Parathyroid adenoma (tissue), 2 donors: ENCODE measurements at regions not wholly inside any gene's neighbourhood (a gene's known extent, or its start where the extent isn't known, plus 50 kb on each side); places are given as distances from the start of the nearest gene placed in this dataset.

Experiments used
- H2AFZ ChIP-seq: fragments of 300-600 bp; sonication (generic); one replicate; pipeline ENCODE4 v1.7.0; 2017; ENCODE audit warnings: antibody characterized with exemption, mild to moderate bottlenecking
- H3K27ac ChIP-seq: fragments of 300-600 bp; sonication (generic); one replicate; pipeline ENCODE4 v1.7.0; 2017
- H3K27me3 ChIP-seq: fragments of 300-600 bp; sonication (generic); one replicate; pipeline ENCODE4 v1.7.0; 2017; ENCODE audit warnings: low read length; ENCODE audit not compliant: control insufficient read depth, insufficient read depth
- H3K36me3 ChIP-seq: fragments of 300-600 bp; sonication (generic); one replicate; pipeline ENCODE4 v1.7.0; 2017; ENCODE audit warnings: low read length; ENCODE audit not compliant: control insufficient read depth, insufficient read depth
- H3K4me1 ChIP-seq: fragments of 300-600 bp; sonication (generic); one replicate; pipeline ENCODE4 v1.7.0; 2017; ENCODE audit warnings: control low read depth
- H3K4me2 ChIP-seq: fragments of 300-600 bp; sonication (generic); one replicate; pipeline ENCODE4 v1.7.0; 2017; ENCODE audit warnings: low read length
- H3K4me3 ChIP-seq: fragments of 300-600 bp; sonication (generic); one replicate; pipeline ENCODE4 v1.7.0; 2017; ENCODE audit warnings: low read depth, low read length
- H3K79me2 ChIP-seq: fragments of 300-600 bp; sonication (generic); one replicate; pipeline ENCODE4 v1.7.0; 2017; ENCODE audit warnings: control low read depth
- H3K9ac ChIP-seq: fragments of 300-600 bp; sonication (generic); one replicate; pipeline ENCODE4 v1.7.0; 2017; ENCODE audit warnings: mild to moderate bottlenecking
- H3K9me3 ChIP-seq: fragments of 300-600 bp; sonication (generic); one replicate; pipeline ENCODE4 v1.7.0; 2017; ENCODE audit warnings: low read length; ENCODE audit not compliant: control insufficient read depth
- TF ChIP-seq, protein P1 (sequence below): fragments of 300-600 bp; sonication (generic); IDR thresholded peaks from one replicate; pipeline ENCODE4 v1.7.0; 2017; ENCODE audit warnings: antibody characterized with exemption, mild to moderate bottlenecking
- donor health status: primary hyperparathyroidism.

DNA sequence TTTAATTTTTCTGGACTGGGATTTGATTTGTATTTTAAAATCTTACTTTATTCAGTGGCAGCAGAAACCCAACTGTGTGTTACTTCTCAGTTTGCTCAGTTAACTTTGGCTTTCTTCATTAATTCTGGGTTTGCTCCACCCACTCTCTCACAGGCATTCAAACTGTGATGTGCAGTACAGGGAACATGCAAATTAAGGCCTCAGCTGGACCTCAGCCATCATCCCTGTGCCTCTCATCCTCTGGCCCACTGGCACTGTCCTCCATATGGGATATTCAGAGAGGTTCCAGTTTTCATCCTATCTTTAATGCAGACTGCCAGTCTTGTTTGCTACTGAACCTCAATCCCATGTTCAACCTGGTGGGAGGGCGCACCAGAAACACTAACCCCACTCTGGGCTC, 743.4 kb upstream of the IGFBP3 start:
- H2AFZ ChIP-seq, result no peak overlapping the region
- TF ChIP-seq, protein P1, sequence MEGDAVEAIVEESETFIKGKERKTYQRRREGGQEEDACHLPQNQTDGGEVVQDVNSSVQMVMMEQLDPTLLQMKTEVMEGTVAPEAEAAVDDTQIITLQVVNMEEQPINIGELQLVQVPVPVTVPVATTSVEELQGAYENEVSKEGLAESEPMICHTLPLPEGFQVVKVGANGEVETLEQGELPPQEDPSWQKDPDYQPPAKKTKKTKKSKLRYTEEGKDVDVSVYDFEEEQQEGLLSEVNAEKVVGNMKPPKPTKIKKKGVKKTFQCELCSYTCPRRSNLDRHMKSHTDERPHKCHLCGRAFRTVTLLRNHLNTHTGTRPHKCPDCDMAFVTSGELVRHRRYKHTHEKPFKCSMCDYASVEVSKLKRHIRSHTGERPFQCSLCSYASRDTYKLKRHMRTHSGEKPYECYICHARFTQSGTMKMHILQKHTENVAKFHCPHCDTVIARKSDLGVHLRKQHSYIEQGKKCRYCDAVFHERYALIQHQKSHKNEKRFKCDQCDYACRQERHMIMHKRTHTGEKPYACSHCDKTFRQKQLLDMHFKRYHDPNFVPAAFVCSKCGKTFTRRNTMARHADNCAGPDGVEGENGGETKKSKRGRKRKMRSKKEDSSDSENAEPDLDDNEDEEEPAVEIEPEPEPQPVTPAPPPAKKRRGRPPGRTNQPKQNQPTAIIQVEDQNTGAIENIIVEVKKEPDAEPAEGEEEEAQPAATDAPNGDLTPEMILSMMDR, result no peak

GRCh38 chr7:46663025-46663424, 742.0 kb upstream of the IGFBP3 start:
- Histone ChIP-seq H3K27ac (no peak overlapping the region), H3K36me3 (no peaks in the 10 kb centered on the region), H3K4me2 (no peak overlapping the region), H3K4me3 (no peak overlapping the region), H3K27me3 (no peaks in the 10 kb centered on the region), H3K9ac (no peak overlapping the region), H3K79me2 (no peaks in the 10 kb centered on the region), H3K4me1 (no peaks in the 10 kb centered on the region), H2AFZ (no peak overlapping the region), H3K9me3 (no peaks in the 10 kb centered on the region)
- TF ChIP-seq, protein P1, result no peak

More for the DNA sequence above, 743.4 kb upstream of the IGFBP3 start:
- H3K9ac ChIP-seq, result no peak overlapping the region
- no peaks in the 10 kb centered on the region for H3K36me3 ChIP-seq
- no peaks in the 10 kb centered on the region for H3K4me1 ChIP-seq
- H3K27me3 ChIP-seq, result no peaks in the 10 kb centered on the region
- no peaks in the 10 kb centered on the region for H3K9me3 ChIP-seq
- no peak overlapping the region for H3K4me2 ChIP-seq
- H3K79me2 ChIP-seq, result no peaks in the 10 kb centered on the region
- no peak overlapping the region for H3K4me3 ChIP-seq
- H3K27ac ChIP-seq, result no peak overlapping the region

- Histone ChIP-seq H3K79me2 (no peaks in the 10 kb centered on the region), H3K27me3 (no peaks in the 10 kb centered on the region), H3K4me1 (no peaks in the 10 kb centered on the region), H3K4me2 (no peak overlapping the region), H3K36me3 (no peaks in the 10 kb centered on the region), H3K9ac (no peak overlapping the region), H2AFZ (no peak overlapping the region), H3K9me3 (no peaks in the 10 kb centered on the region), H3K27ac (no peak overlapping the region), H3K4me3 (no peak overlapping the region)
- TF ChIP-seq, protein P1, result no peak
Measured at GRCh38 chr7:46661431-46661830, 740.4 kb upstream of the IGFBP3 start.

DNA sequence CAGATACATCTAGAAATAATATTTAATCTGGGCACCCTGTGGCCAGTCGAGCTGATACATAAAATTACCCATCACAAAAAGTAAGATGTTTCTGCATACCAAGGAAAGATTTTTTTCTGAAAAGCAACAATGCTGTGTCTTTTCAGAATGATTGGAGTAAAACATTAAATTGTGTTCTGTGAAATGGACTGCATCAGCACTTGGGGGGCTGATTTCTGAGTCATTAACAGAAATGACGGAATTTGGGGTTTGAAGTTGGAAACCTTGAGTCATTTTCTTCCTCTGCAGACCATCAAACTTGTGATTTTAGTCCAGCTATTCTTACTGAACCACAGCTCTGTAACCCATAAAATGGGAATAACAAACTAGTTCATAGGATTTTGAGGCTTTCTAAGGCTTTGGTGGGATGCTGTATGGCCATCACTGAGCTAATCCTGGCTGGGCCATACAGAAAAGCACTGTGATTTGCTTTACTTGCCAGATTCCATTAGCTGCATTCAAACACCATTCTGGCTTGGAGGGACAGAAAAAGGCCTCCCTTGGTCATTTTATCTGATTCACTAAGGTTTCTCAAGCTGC, 739.4 kb upstream of the IGFBP3 start:
- Histone ChIP-seq H3K4me2 (no peak overlapping the region), H3K4me3 (no peak overlapping the region), H3K27ac (no peak overlapping the region), H3K4me1 (no peaks in the 10 kb centered on the region), H3K79me2 (no peaks in the 10 kb centered on the region), H3K36me3 (no peaks in the 10 kb centered on the region), H3K9me3 (no peaks in the 10 kb centered on the region), H3K9ac (no peak overlapping the region), H2AFZ (no peak overlapping the region), H3K27me3 (no peaks in the 10 kb centered on the region)
- TF ChIP-seq, protein P1, result no peak

DNA sequence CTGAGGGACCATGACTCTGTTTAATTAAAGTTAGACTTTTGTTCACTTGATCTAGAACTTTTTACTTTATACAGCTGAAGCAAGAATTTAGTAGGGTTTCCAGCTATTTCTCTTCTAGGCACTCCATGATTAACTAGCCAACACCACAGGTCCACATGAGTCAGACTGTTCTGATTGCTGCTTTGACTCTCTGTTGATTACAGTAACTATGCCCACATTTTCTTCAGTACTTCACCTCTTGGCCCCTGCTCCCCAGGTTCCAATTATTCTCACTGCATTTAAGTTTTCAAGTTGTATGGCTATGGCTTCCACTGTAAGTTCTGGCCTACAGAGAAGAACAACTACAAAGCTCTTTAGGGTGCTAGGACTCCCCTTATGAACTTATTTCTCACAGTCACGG, 737.2 kb upstream of the IGFBP3 start:
- no peaks in the 10 kb centered on the region for H3K27me3 ChIP-seq
- no peaks in the 10 kb centered on the region for H3K4me1 ChIP-seq
- H2AFZ ChIP-seq, result no peak overlapping the region
- no peaks in the 10 kb centered on the region for H3K79me2 ChIP-seq
- H3K36me3 ChIP-seq, result no peaks in the 10 kb centered on the region
- H3K4me2 ChIP-seq, result no peak overlapping the region
- H3K9ac ChIP-seq, result no peak overlapping the region
- TF ChIP-seq, protein P1, result no peak
- no peak overlapping the region for H3K27ac ChIP-seq
- no peaks in the 10 kb centered on the region for H3K9me3 ChIP-seq
- no peak overlapping the region for H3K4me3 ChIP-seq
